EH (cell line): ENCODE measurements at regions not wholly inside any gene's neighbourhood (a gene's known extent, or its start where the extent isn't known, plus 50 kb on each side); places are given as distances from the start of the nearest gene placed in this dataset.
A peak's percentile ranks its signal among the peaks of the same experiment; 100 is the strongest.
"Not testable (repeated sequence)": the region's sequence is repeated elsewhere in the genome, so short reads cannot be mapped to it uniquely, and the experiment has no call there.

Source experiments
- DNase-seq: peaks from one replicate; pipeline ENCODE4 v3.0.0-alpha.2; 2015; ENCODE audit warnings: low read depth

- no peak for DNase-seq
Measured at GRCh38 chr2:242029422-242030225, 160.1 kb downstream of the RTP5 start.

DNA sequence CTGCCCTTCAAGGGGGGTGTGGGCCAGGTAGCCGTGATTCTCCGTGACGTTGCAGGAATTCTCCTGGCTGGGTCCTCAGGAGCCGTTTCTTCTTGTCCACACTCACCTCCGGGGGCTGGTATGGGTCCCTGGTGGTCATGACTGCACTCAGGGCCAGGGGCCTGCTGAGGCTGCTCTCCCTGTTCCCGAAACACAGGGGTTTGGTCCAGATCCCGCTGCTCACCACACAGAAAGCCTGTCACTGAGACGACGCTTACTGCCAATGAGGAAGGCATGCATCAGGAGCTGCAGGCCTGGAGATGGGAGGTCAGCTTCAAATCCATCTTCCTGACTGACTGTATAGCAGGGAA is 160.7 kb downstream of the RTP5 start:
- DNase-seq, result no peak

DNA sequence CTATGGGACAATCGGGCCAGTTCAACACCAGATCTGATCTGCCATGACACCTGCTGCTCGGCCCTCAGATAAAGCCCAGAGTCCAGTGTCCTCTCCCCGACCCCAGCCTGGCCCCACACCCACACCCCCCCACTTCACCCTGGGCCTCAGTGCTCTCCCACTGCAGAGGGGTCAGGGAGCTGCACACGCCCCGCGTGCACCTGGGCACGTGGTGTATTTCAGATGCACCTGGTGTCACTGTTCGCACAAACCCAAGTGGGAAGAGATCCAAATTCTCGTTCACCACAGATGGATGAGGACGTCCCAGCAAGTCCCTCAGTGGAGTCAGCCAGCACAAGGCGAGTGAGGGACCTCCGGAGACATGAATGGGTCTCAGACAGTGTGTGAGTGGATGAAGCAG is 161.3 kb downstream of the RTP5 start:
- no peak for DNase-seq

DNA sequence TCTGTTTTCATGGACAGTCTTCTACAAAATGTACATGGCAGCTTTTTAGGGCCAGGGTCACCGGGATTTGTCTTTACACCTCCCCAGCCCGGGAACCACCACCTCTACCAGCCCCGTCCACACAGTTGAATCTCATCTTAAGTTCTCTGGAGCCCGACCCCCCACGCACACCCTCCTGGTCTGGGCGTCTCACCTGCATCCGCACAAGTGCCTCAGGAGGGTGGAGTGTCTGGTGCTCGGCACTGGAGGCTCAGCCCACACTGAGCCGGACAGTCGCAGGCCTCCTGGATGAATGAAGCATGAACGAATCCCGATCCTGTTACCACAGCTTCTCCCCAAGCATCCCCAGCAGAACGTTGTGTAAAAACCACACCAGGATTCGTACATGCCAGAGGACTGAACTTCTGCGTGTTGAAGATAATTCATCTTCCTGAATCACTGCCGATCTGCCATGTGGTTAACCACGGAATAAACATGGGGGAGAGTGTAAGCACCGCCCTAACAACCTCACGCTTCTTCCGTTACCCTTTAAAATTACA is 162.0 kb downstream of the RTP5 start:
- peak; percentile 89 for DNase-seq

DNA sequence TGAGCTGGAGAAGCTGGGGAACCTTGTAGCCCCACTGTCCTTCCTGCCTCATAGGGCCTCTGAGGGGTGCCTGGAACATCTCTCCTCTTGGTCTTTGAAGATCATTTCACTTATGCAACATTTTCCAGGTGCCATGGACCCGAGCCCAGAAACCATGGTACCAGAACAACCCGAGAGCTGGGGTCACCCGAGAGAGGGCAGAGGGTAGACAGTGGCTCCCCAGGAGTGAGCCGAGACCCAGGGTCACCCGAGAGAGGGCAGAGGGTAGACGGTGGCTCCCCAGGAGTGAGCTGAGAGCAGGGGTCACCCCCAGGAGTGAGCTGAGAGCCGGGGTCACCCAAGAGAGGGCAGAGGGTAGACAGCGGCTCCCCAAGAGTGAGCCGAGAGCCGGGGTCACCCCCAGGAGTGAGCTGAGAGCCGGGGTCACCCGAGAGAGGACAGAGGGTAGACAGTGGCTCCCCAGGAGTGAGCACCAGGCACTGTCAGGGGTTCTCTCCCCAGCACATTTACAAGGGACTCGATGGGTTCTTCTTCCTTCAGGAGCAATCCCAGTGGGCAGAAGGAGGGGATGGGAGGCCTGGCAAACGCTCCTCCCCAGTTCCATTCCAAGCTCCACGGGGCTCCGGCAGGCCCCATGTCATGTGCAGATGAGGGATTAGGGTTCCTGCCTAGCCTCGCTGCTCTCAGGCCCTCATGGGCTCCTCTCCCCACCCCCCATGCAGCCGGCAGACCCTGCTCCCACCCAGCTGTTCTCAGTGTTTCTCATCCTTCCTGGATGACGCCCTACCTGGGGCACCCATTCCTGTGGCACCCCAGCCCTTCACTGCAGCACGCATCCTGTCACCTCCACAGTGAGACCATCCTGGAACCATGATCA is 163.5 kb downstream of the RTP5 start:
- no peak for DNase-seq

- DNase-seq, result no peak
Measured at GRCh38 chr2:242034138-242034537, 164.6 kb downstream of the RTP5 start.

DNA sequence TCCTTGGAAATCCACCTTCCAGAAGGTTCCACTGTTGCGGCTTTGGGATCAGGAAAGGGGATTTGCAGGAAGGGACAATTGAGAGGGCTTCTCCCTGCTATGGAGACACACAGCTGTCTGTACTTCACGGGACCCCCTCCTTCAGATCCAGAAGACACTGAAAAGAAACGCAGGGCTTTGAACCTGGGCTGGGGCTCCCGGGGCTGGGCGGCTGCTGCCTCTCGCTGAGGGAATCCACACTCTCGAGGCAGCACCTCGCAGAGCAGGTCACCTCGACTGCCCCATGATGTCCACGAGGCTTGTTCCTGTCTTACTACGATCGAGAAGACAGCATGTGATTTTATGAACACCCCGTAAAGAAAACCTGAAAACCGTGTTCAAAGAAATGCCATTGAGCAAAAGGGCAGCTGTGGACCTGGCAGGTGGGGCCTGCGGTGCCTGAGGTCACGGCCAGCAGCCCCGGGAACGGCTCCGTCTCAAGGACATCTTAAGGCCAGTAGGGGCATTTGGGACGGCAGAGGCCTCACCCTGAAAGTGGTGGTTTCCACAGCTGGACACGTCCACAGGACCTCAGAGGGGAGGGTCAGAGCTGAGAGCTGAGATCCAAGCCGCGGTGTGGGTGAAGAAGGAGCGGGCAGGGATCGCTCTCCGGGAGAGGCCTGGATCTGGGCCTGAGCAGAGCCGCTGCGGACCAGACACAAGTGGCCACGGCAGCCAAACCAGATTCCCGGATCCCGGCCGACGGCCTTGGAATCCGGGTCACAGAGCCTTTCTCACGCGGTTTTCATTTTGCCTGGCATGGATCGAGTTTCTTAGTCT is 165.7 kb downstream of the RTP5 start:
- DNase-seq, result no peak

GRCh38 chr2:242035858-242036652 is 166.5 kb downstream of the RTP5 start:
- DNase-seq, result no peak

DNA sequence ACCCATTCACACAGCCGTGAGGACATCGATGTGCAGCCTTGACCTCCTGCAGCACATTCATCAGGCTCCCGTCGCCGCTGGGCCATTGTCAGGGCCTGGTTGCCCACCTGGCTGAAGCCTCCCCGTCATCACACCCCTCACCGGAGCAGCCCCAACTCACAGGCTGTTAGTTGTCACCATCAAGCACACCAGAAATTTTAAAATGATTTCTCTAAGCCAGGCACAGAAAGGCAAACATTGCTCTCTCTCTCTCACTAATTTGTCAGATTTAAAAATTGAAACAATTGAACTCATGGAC is 167.1 kb downstream of the RTP5 start:
- DNase-seq, result no peak

DNA sequence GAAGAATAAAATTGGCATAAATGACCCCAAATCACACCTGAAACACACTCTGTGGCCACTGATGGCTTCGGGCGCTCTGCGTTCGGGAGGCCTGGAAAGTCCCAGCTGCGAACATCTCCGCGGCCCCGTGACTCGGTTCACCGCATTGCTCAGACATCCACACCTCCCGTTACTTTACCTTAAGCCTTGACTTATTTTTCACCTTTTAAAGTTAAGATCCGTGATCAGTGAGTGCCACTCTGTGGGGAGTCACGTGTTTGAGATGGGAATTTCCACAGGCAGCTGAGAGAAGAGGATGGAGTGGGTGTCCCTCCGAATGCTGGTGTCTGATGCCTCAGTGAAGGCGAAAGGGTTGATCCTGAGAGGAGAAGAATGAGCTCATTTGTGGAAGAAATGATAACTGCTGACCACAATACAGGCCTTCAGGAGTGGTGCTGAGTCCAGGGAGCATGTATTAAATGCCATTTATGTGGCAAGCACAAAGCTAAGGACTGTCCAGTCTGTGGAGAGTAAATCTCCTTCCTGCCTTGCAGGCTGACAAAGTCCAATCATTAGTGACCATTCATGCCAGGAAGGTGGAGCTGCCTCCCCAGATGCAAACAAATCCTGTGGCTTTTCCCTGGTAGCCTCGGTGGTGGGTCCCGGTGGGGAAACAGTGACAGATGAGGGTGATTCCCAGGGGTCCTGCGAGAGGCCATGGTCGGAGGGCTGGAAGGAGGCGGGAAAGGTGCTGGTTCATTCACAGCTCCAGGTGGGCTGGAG is 168.8 kb downstream of the RTP5 start:
- DNase-seq, result no peak

DNA sequence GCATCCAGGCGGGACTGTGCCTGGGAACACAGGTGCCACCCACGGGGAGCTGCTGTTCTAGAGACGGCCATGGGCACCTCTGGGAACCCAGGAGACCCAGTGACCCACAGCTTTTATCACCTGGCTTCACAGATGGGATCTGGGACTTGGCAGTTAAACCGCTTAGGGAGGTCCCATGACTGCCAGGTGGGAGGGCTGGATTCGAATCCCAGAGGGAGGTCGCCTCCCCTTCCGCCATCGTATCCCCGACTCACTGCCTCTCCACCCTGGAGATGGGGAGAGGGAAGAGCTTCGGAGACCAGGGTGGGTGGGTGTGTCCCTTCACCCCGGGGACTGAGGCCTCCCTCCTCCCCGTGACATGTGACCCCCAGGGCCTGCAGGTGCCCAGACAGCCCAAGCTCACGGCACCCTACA is 169.4 kb downstream of the RTP5 start:
- DNase-seq, result no peak

DNA sequence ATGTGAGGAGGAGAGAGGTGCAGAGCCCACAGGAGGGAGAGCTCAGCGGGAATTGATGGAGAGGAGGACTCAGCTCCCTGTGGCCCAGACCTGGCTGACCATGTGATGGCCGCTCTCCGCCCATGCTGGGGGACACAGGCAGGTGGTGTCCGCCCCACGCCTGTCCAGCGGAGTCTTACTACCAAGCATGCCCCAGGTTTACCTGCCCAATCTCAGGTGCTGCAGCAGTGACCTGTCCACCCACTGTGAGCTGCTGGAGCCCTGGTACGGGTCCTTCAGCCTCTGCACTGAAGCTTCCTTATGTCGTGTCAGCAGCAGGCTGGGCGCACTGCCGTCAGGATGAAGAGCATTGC is 170.8 kb downstream of the RTP5 start:
- DNase-seq, result no peak

GRCh38 chr2:242040681-242041080 is 171.2 kb downstream of the RTP5 start:
- DNase-seq, result no peak

- DNase-seq, result no peak
Measured at GRCh38 chr2:242041816-242042215, 172.3 kb downstream of the RTP5 start.

- DNase-seq, result no peak
Measured at GRCh38 chr2:242043538-242044312, 174.2 kb downstream of the RTP5 start.

- no peak for DNase-seq
Measured at GRCh38 chr2:242044313-242044590, 174.7 kb downstream of the RTP5 start.

DNA sequence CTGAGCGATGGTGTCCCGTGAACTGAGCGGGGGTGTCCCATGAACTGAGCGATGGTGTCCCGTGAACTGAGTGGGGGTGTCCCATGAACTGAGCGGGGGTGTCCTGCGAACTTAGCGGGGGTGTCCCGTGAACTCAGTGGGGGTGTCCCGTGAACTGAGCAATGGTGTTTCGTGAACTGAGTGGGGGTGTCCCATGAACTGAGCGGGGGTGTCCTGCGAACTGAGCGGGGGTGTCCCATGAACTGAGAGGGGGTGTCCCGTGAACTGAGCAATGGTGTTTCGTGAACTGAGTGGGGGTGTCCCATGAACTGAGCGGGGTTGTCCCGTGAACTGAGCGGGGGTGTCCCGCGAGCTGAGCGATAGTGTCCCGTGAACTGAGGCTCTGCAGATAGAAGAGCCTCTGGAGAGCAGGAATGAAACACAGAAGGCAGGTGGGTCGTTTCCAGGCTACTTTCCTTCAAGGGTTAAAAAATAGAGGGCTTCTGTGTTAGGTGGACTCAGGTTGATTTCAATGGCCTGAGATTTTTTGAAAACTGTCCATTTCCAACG is 176.1 kb downstream of the RTP5 start:
- not testable (repeated sequence) for DNase-seq

DNA sequence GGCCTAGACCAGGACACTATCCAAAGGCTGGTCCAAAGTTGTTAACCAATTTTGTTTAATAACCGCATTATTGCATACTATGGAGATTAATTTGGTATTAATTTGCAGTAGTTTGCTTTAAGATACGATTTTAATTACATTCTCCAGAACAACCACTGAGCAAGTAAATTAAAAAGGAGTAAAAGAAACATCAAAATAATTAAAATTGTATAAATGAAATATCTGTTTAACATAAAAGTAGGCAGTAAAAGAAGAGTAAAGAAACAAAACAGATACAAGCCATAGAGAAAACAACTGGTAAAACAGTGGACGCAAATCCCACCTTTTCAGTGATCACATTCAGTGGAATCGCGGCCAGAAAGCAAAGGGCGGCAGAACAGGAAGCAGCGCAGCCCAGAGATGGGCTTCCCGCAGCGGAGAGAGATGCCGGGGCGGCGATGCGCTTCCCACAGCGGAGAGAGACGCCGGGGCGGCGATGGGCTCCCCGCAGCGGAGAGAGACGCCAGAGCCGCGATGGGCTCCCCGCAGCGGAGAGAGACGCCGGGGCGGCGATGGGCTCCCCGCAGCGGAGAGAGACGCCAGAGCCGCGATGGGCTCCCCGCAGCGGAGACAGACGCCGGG is 176.8 kb downstream of the RTP5 start:
- DNase-seq, result no peak

GRCh38 chr2:242047963-242048362 is 178.4 kb downstream of the RTP5 start:
- no peak for DNase-seq

GRCh38 chr2:242048479-242048878 is 178.9 kb downstream of the RTP5 start:
- no peak for DNase-seq
